AG04449 (cell line): ENCODE measurements at regions not wholly inside any gene's neighbourhood (a gene's known extent, or its start where the extent isn't known, plus 50 kb on each side); places are given as distances from the start of the nearest gene placed in this dataset.
A peak's percentile ranks its signal among the peaks of the same experiment; 100 is the strongest.

Source experiments
- CTCF ChIA-PET: fragments of 350-600 bp; formaldehyde crosslinking; extraction: SDS; loops from one replicate; lab custom pipeline; 2021; ENCODE audit warnings: antibody characterized with exemption; lab: Yijun Ruan, JAX
- POLR2A ChIA-PET: fragments of 400-600, 350-600 bp; formaldehyde crosslinking; extraction: SDS; loops from one replicate; lab custom pipeline; 2020; ENCODE audit warnings: antibody characterized with exemption, inconsistent platforms; lab: Yijun Ruan, JAX
- DNase-seq: peaks from one replicate; pipeline ENCODE4 v3.0.0-alpha.2; 2010; ENCODE audit warnings: low read depth, low spot score
- H3K4me3 ChIP-seq: 2 replicates; pipeline ENCODE4 v1.5.1; 2011; ENCODE audit warnings: low read depth, mild to moderate bottlenecking, control low read depth, low read length
- CTCF ChIP-seq: IDR thresholded peaks from one replicate; pipeline ENCODE4 v1.5.1; 2011; ENCODE audit warnings: mild to moderate bottlenecking, moderate library complexity, low read length, control low read depth, inconsistent platforms; ENCODE audit not compliant: insufficient read depth; ENCODE audit errors: missing control alignments

GRCh38 chr1:238681451-238681850 lies 704.9 kb upstream of the CHRM3 start:
- no peak for TF ChIP-seq CTCF
- no peak overlapping the region for H3K4me3 ChIP-seq
- peak; percentile 42 for DNase-seq
- CTCF ChIA-PET, result interaction anchor here (1.0 to 1.8 kb wide), 5 partner anchors 8 to 28 kb away, joined by 3 to 4 read pairs (median 4); no protein-coding TSS in a partner anchor
- POLR2A ChIA-PET, result no interaction called here

GRCh38 chr1:238681021-238681420 lies 705.3 kb upstream of the CHRM3 start:
- TF ChIP-seq CTCF, result no peak
- ChIA-PET CTCF (interaction anchor here (1.0 to 1.8 kb wide), 5 partner anchors 9 to 27 kb away, joined by 3 to 4 read pairs (median 4); no protein-coding TSS in a partner anchor), POLR2A (no interaction called here)
- no peak overlapping the region for H3K4me3 ChIP-seq
- peak; percentile 21 for DNase-seq

- no peak for DNase-seq
- H3K4me3 ChIP-seq, result no peak overlapping the region
- CTCF ChIA-PET, result no interaction called here
- no peak for TF ChIP-seq CTCF
- POLR2A ChIA-PET, result no interaction called here
These were observed 708.8 kb upstream of the CHRM3 start for GRCh38 chr1:238677567-238677966.

GRCh38 chr1:238675221-238675620 lies 711.1 kb upstream of the CHRM3 start:
- POLR2A ChIA-PET, result no interaction called here

GRCh38 chr1:238674316-238674715 lies 712.1 kb upstream of the CHRM3 start:
- POLR2A ChIA-PET, result no interaction called here
- TF ChIP-seq CTCF, result no peak
- no peak for DNase-seq
- CTCF ChIA-PET, result no interaction called here
- no peak overlapping the region for H3K4me3 ChIP-seq

More at GRCh38 chr1:238675221-238675620, 711.1 kb upstream of the CHRM3 start:
- DNase-seq, result no peak
- no peak for TF ChIP-seq CTCF
- CTCF ChIA-PET, result no interaction called here
- H3K4me3 ChIP-seq, result no peak overlapping the region

GRCh38 chr1:238673561-238673960 lies 712.8 kb upstream of the CHRM3 start:
- POLR2A ChIA-PET, result no interaction called here

More at GRCh38 chr1:238673561-238673960, 712.8 kb upstream of the CHRM3 start:
- no peak for DNase-seq
- CTCF ChIA-PET, result no interaction called here
- H3K4me3 ChIP-seq, result no peak overlapping the region
- no peak for TF ChIP-seq CTCF
